ENCODE measurements at regions not wholly inside any gene's neighbourhood (a gene's known extent, or its start where the extent isn't known, plus 50 kb on each side); places are given as distances from the start of the nearest gene placed in this dataset.

DNA sequence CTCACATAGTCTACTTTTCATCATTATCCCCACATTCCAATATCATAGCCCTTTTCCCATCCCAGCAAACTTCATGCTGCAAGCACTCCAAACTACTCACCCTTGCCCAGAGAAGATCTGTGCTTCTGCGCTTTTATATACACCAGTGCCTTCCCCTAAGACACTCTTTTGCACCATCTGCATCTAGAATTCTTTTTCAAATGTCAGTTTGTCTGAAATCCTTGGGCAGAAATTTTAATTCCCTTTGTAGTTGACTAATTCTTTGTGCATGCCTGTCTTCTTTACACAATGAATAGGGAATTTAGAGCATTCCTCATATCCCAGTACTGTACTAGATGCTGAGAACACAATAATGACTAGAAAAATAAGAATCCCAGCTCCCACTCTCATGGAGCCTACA is 298.9 kb downstream of the KCNN2 start:
- DNase-seq: no peak
- TF ChIP-seq, protein P1, sequence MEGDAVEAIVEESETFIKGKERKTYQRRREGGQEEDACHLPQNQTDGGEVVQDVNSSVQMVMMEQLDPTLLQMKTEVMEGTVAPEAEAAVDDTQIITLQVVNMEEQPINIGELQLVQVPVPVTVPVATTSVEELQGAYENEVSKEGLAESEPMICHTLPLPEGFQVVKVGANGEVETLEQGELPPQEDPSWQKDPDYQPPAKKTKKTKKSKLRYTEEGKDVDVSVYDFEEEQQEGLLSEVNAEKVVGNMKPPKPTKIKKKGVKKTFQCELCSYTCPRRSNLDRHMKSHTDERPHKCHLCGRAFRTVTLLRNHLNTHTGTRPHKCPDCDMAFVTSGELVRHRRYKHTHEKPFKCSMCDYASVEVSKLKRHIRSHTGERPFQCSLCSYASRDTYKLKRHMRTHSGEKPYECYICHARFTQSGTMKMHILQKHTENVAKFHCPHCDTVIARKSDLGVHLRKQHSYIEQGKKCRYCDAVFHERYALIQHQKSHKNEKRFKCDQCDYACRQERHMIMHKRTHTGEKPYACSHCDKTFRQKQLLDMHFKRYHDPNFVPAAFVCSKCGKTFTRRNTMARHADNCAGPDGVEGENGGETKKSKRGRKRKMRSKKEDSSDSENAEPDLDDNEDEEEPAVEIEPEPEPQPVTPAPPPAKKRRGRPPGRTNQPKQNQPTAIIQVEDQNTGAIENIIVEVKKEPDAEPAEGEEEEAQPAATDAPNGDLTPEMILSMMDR (IDR thresholded peaks at IDR 0.05): no peak
- Mint-ChIP-seq H3K27ac (no peak overlapping the region), H3K4me1 (ENCODE audit: low read depth) (no peaks in the 10 kb centered on the region), H3K27me3 (ENCODE audit: insufficient read depth) (no peaks in the 10 kb centered on the region; the same call in 1 of the 2 replicates), H3K9me3 (peaks cover 28% of the 10 kb centered on the region), H3K36me3 (ENCODE audit: low read depth) (no peaks in the 10 kb centered on the region; the same call in 1 of the 2 replicates), H3K4me3 (no peak overlapping the region)

DNA sequence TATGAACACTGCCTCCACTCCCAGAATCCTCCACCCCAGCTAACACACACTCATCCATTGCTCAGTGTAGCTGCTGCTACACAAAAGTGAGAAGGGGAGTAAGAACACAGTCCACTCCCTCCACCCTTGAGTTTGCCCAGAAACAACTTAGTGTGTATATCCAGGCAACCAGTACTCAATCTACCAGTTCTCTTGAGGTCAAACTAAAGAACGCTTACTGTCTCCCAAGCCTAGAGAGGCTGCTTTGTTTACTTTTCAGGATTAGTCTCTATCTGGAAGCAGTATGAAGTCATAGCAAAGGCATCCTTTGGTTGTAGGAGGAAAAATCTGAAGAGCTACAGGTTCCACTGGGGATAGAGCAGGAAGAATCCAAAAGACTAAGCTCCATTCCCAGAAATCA is 296.3 kb downstream of the KCNN2 start:
- Mint-ChIP-seq H3K36me3 (ENCODE audit: low read depth) (no peaks in the 10 kb centered on the region), H3K27me3 (ENCODE audit: insufficient read depth) (no peaks in the 10 kb centered on the region; the same call in none of the 2 replicates), H3K4me3 (no peak overlapping the region; the same call in 1 of the 2 replicates), H3K4me1 (ENCODE audit: low read depth) (no peaks in the 10 kb centered on the region), H3K27ac (peak overlapping the region; percentile 48; the same call in 1 of the 2 replicates), H3K9me3 (peaks cover 33% of the 10 kb centered on the region)
- TF ChIP-seq, protein P1 (IDR thresholded peaks at IDR 0.05): no peak
- DNase-seq: peak; percentile 1

DNA sequence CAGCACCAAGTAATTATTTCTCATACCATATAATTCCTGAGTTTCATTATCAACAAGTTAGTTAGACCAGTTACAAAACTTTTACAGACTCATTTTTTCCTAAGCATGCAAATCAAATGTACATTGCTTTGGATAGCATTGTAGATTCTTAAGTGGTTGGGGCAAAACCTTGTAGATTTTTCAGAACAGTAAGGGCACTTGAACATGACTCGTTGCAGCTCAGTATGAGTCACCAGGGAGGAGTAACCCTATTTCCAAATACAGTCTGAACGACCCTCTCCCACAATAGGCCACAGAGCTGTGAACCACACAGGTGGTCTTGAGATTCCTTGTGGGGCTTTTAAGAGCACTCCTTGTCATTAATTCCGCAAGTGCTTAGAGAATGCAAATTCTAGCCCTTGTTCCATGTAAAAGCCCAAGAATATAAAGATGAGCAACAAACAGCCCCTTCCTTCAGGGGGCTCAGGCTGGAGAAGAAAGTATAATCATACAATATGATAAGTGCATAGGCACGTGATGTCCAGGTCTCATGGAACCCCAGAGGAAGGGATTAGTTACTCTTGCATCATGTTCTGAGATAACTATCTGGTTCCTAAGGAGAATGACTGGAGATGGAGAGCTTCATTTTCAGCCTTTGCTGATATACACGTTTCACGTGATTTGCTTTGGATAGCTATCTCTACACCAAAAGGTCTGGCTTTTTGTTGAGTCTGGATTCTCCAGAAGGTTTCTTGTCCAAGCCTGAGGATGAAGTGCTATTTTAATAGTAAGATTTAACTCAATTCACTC is 295.7 kb downstream of the KCNN2 start:
- no peaks in the 10 kb centered on the region; the same call in none of the 2 replicates for H3K27me3 Mint-ChIP-seq (ENCODE audit: insufficient read depth)
- no peak for DNase-seq
- no peaks in the 10 kb centered on the region for H3K4me1 Mint-ChIP-seq (ENCODE audit: low read depth)
- no peaks in the 10 kb centered on the region for H3K36me3 Mint-ChIP-seq (ENCODE audit: low read depth)
- TF ChIP-seq, protein P1 (IDR thresholded peaks at IDR 0.05): no peak
- H3K4me3 Mint-ChIP-seq: no peak overlapping the region
- H3K9me3 Mint-ChIP-seq: peaks cover 32% of the 10 kb centered on the region
- peak overlapping the region; percentile 48; the same call in 1 of the 2 replicates for H3K27ac Mint-ChIP-seq

DNA sequence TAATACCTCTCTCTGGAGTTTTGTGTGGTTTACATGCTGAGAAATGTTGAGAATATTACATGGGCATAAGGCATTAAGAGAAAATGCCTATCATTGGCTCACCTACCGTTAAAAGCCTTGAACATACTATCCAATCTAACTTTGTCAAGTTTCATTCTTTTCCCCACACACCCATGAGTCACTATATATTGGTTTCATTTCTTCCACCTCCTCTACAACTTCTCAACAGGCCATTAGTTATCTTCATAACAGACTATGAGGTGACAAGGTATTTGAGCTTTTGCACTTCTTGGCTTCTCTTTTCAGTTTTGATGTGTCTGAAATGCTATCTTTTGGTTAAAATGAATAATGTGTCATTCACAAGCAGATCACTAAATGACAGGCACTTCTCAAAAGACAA is 288.0 kb downstream of the KCNN2 start:
- H3K27ac Mint-ChIP-seq: no peak overlapping the region
- H3K36me3 Mint-ChIP-seq (ENCODE audit: low read depth): no peaks in the 10 kb centered on the region
- H3K9me3 Mint-ChIP-seq: peaks cover 10% of the 10 kb centered on the region

DNA sequence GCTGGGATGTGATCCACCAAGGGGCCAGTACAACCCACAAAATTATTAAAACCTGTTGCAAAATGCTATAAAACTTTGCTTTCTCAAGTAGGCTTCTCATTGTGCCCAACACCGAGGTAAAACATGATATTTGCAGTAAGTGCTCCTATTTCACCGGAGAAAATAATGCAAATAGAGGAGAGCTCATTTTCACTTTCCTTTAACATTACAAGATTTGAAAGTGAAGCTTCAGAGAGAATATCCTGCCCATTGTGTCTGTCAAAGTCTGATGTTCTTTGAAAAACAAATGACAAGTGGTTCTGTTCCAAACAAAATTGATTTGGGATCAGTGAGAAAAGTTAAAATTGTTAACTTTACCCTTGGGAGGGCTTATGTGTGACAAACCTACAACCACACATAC is 287.1 kb downstream of the KCNN2 start:
- no peak for DNase-seq
- Mint-ChIP-seq H3K9me3 (peaks cover 8% of the 10 kb centered on the region; the same call in 1 of the 2 replicates), H3K27ac (no peak overlapping the region), H3K27me3 (ENCODE audit: insufficient read depth) (no peaks in the 10 kb centered on the region), H3K4me1 (ENCODE audit: low read depth) (no peaks in the 10 kb centered on the region), H3K4me3 (no peak overlapping the region), H3K36me3 (ENCODE audit: low read depth) (no peaks in the 10 kb centered on the region)
- TF ChIP-seq, protein P1 (IDR thresholded peaks at IDR 0.05): no peak

More for the DNA sequence above, 288.0 kb downstream of the KCNN2 start:
- TF ChIP-seq, protein P1 (IDR thresholded peaks at IDR 0.05): no peak
- Mint-ChIP-seq H3K4me1 (ENCODE audit: low read depth) (no peaks in the 10 kb centered on the region), H3K27me3 (ENCODE audit: insufficient read depth) (no peaks in the 10 kb centered on the region; the same call in 1 of the 2 replicates), H3K4me3 (no peak overlapping the region)
- DNase-seq: no peak
